ENCODE measurements at regions not wholly inside any gene's neighbourhood (a gene's known extent, or its start where the extent isn't known, plus 50 kb on each side); places are given as distances from the start of the nearest gene placed in this dataset.

GRCh38 chr5:68734781-68735180, 359.0 kb upstream of the SLC30A5 start:
- no peak for TF ChIP-seq CTCF (IDR thresholded peaks at IDR 0.05)
- TF ChIP-seq ZFX (IDR thresholded peaks at IDR 0.05; ENCODE audit: borderline replicate concordance): no peak
